A549 (cell line): ENCODE measurements at regions not wholly inside any gene's neighbourhood (a gene's known extent, or its start where the extent isn't known, plus 50 kb on each side); places are given as distances from the start of the nearest gene placed in this dataset.

Experiments
- CBX8 ChIP-seq: fragments of 200-600 bp; sonication (generic); IDR thresholded peaks from 2 replicates; pipeline ENCODE4 v1.6.1; 2016
- FOSL2 ChIP-seq, 2 experiments: fragments of 450-650 bp in 1 of 2; fragments of >200 bp in 1 of 2; sonication (Bioruptor Twin) in 1 of 2; formaldehyde crosslinking; IDR thresholded peaks; 2 replicates each; pipeline versions ENCODE4 v1.5.0 to v1.6.1; 2016 to 2020; ENCODE audit warnings: mild to moderate bottlenecking in 1 of 2, moderate library complexity in 1 of 2
- HDAC2 ChIP-seq: fragments of 200-600 bp; sonication (generic); IDR thresholded peaks from 2 replicates; pipeline ENCODE4 v1.6.1; 2016
- NPAS2 ChIP-seq: fragments of 250-450 bp; sonication (Bioruptor Pico); IDR thresholded peaks from 2 replicates; pipeline ENCODE4 v1.8.0; 2022; ENCODE audit warnings: mild to moderate bottlenecking, moderate library complexity, borderline replicate concordance
- SREBF2 ChIP-seq: fragments of 450-650 bp; IDR thresholded peaks from 2 replicates; pipeline ENCODE4 v1.6.1; 2014; ENCODE audit warnings: mild to moderate bottlenecking, moderate library complexity
- USF2 ChIP-seq: fragments of 450-650 bp; IDR thresholded peaks from 2 replicates; pipeline ENCODE4 v1.6.1; 2014; ENCODE audit warnings: antibody characterized with exemption
- TF ChIP-seq, protein P1 (sequence below): fragments of 200-600 bp; sonication (generic); IDR thresholded peaks from 2 replicates; pipeline ENCODE4 v1.6.1; 2016; ENCODE audit warnings: antibody characterized with exemption, mild to moderate bottlenecking, moderate library complexity
- TF ChIP-seq, protein P2 (sequence below): IDR thresholded peaks from 2 replicates; pipeline ENCODE4 v1.6.1; 2012
- TF ChIP-seq, protein P3 (sequence below): IDR thresholded peaks from 2 replicates; pipeline ENCODE4 v1.6.1; 2012

- no peak for TF ChIP-seq CBX8
- TF ChIP-seq, protein P1, sequence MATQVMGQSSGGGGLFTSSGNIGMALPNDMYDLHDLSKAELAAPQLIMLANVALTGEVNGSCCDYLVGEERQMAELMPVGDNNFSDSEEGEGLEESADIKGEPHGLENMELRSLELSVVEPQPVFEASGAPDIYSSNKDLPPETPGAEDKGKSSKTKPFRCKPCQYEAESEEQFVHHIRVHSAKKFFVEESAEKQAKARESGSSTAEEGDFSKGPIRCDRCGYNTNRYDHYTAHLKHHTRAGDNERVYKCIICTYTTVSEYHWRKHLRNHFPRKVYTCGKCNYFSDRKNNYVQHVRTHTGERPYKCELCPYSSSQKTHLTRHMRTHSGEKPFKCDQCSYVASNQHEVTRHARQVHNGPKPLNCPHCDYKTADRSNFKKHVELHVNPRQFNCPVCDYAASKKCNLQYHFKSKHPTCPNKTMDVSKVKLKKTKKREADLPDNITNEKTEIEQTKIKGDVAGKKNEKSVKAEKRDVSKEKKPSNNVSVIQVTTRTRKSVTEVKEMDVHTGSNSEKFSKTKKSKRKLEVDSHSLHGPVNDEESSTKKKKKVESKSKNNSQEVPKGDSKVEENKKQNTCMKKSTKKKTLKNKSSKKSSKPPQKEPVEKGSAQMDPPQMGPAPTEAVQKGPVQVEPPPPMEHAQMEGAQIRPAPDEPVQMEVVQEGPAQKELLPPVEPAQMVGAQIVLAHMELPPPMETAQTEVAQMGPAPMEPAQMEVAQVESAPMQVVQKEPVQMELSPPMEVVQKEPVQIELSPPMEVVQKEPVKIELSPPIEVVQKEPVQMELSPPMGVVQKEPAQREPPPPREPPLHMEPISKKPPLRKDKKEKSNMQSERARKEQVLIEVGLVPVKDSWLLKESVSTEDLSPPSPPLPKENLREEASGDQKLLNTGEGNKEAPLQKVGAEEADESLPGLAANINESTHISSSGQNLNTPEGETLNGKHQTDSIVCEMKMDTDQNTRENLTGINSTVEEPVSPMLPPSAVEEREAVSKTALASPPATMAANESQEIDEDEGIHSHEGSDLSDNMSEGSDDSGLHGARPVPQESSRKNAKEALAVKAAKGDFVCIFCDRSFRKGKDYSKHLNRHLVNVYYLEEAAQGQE = no peak
- TF ChIP-seq FOSL2 (IDR thresholded peaks at IDR 0.05) = no peak
- no peak for TF ChIP-seq FOSL2 (CRISPR knock-in tag; IDR thresholded peaks at IDR 0.05)
- TF ChIP-seq, protein P2, sequence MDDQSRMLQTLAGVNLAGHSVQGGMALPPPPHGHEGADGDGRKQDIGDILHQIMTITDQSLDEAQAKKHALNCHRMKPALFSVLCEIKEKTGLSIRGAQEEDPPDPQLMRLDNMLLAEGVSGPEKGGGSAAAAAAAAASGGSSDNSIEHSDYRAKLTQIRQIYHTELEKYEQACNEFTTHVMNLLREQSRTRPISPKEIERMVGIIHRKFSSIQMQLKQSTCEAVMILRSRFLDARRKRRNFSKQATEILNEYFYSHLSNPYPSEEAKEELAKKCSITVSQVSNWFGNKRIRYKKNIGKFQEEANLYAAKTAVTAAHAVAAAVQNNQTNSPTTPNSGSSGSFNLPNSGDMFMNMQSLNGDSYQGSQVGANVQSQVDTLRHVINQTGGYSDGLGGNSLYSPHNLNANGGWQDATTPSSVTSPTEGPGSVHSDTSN = no peak
- TF ChIP-seq SREBF2 = no peak
- no peak for TF ChIP-seq HDAC2
- no peak for TF ChIP-seq NPAS2
- TF ChIP-seq, protein P3, sequence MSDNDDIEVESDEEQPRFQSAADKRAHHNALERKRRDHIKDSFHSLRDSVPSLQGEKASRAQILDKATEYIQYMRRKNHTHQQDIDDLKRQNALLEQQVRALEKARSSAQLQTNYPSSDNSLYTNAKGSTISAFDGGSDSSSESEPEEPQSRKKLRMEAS = no peak
- no peak for TF ChIP-seq USF2
These were observed 231.4 kb downstream of the PAX1 start for GRCh38 chr20:21936720-21937380.
